Nephron progenitor cell (in vitro differentiated cells): ENCODE measurements at regions not wholly inside any gene's neighbourhood (a gene's known extent, or its start where the extent isn't known, plus 50 kb on each side); places are given as distances from the start of the nearest gene placed in this dataset.

Source experiments
- DNase-seq: peaks from one replicate; pipeline ENCODE4 v3.0.0; 2021
- H3K27ac Mint-ChIP-seq: 2 replicates; pipeline ENCODE4 v1.8.0; 2021; ENCODE audit warnings: mild to moderate bottlenecking, moderate library complexity, mixed read lengths
- H3K27me3 Mint-ChIP-seq: 2 replicates; pipeline ENCODE4 v1.8.0; 2021; ENCODE audit warnings: mild to moderate bottlenecking, low read depth, mixed read lengths; ENCODE audit not compliant: poor library complexity
- H3K36me3 Mint-ChIP-seq: 2 replicates; pipeline ENCODE4 v1.8.0; 2021; ENCODE audit warnings: low read depth, mixed read lengths
- H3K4me1 Mint-ChIP-seq: 2 replicates; pipeline ENCODE4 v1.8.0; 2021; ENCODE audit warnings: mixed read lengths
- H3K4me3 Mint-ChIP-seq: 2 replicates; pipeline ENCODE4 v1.8.0; 2021; ENCODE audit warnings: mild to moderate bottlenecking, moderate library complexity, mixed read lengths
- H3K9me3 Mint-ChIP-seq: 2 replicates; pipeline ENCODE4 v1.8.0; 2021; ENCODE audit warnings: mild to moderate bottlenecking, moderate library complexity, mixed read lengths
- CTCF ChIP-seq: fragments of 200-600 bp; sonication (generic); IDR thresholded peaks from 2 replicates; pipeline ENCODE4 v1.5.0; 2021; ENCODE audit warnings: antibody characterized with exemption

- TF ChIP-seq CTCF, result no peak
- no peak overlapping the region for H3K4me3 Mint-ChIP-seq
- H3K4me1 Mint-ChIP-seq, result no peaks in the 10 kb centered on the region
- H3K27me3 Mint-ChIP-seq, result no peaks in the 10 kb centered on the region
- no peak for DNase-seq
- H3K27ac Mint-ChIP-seq, result no peak overlapping the region
- H3K36me3 Mint-ChIP-seq, result no peaks in the 10 kb centered on the region
- peaks cover 7% of the 10 kb centered on the region for H3K9me3 Mint-ChIP-seq
Observed at GRCh38 chr1:170407581-170407980, 124.4 kb upstream of the GORAB start.

GRCh38 chr1:170410401-170411166 is 121.4 kb upstream of the GORAB start:
- H3K27ac Mint-ChIP-seq, result no peak overlapping the region
- TF ChIP-seq CTCF, result no peak
- H3K4me1 Mint-ChIP-seq, result no peaks in the 10 kb centered on the region
- no peaks in the 10 kb centered on the region for H3K27me3 Mint-ChIP-seq
- H3K9me3 Mint-ChIP-seq, result peaks cover 7% of the 10 kb centered on the region
- H3K36me3 Mint-ChIP-seq, result no peaks in the 10 kb centered on the region
- no peak overlapping the region for H3K4me3 Mint-ChIP-seq
- DNase-seq, result no peak

- no peaks in the 10 kb centered on the region for H3K4me1 Mint-ChIP-seq
Observed at GRCh38 chr1:170414989-170415709, 116.8 kb upstream of the GORAB start.

GRCh38 chr1:170415710-170416372 is 116.1 kb upstream of the GORAB start:
- H3K27me3 Mint-ChIP-seq, result no peaks in the 10 kb centered on the region
- H3K36me3 Mint-ChIP-seq, result no peaks in the 10 kb centered on the region
- no peaks in the 10 kb centered on the region for H3K4me1 Mint-ChIP-seq

More at GRCh38 chr1:170414989-170415709, 116.8 kb upstream of the GORAB start:
- Mint-ChIP-seq H3K27ac (no peak overlapping the region), H3K9me3 (peaks cover 13% of the 10 kb centered on the region), H3K4me3 (no peak overlapping the region), H3K36me3 (no peaks in the 10 kb centered on the region), H3K27me3 (no peaks in the 10 kb centered on the region)
- no peak for DNase-seq
- no peak for TF ChIP-seq CTCF

GRCh38 chr1:170424346-170424745 is 107.6 kb upstream of the GORAB start:
- DNase-seq, result no peak
- H3K4me3 Mint-ChIP-seq, result no peak overlapping the region
- H3K27me3 Mint-ChIP-seq, result no peaks in the 10 kb centered on the region
- peaks cover 7% of the 10 kb centered on the region for H3K4me1 Mint-ChIP-seq
- no peak overlapping the region for H3K27ac Mint-ChIP-seq
- no peak for TF ChIP-seq CTCF
- H3K36me3 Mint-ChIP-seq, result peaks cover 6% of the 10 kb centered on the region
- peaks cover 10% of the 10 kb centered on the region for H3K9me3 Mint-ChIP-seq

More at GRCh38 chr1:170415710-170416372, 116.1 kb upstream of the GORAB start:
- no peak for DNase-seq
- Mint-ChIP-seq H3K4me3 (no peak overlapping the region), H3K27ac (no peak overlapping the region), H3K9me3 (peaks cover 13% of the 10 kb centered on the region)
- TF ChIP-seq CTCF, result no peak
